HAP-1 (cell line): ENCODE measurements at regions not wholly inside any gene's neighbourhood (a gene's known extent, or its start where the extent isn't known, plus 50 kb on each side); places are given as distances from the start of the nearest gene placed in this dataset.
"Not testable (repeated sequence)": the region's sequence is repeated elsewhere in the genome, so short reads cannot be mapped to it uniquely, and the experiment has no call there.

Source experiments
- DNase-seq, 2 experiments: peaks; one replicate each; pipeline ENCODE4 v3.0.0-alpha.2; 2016 to 2020; ENCODE audit warnings: low spot score in 2 of 2
- H3K27me3 ChIP-seq: fragments of 250-450 bp; sonication (Bioruptor Pico); 2 replicates; pipeline ENCODE4 v1.5.1; 2020; ENCODE audit warnings: low read depth, mild to moderate bottlenecking, moderate library complexity
- H3K36me3 ChIP-seq: fragments of 250-450 bp; sonication (Bioruptor Pico); replicated peaks from 2 replicates; pipeline ENCODE4 v1.5.1; 2020; ENCODE audit warnings: mild to moderate bottlenecking
- H3K4me1 ChIP-seq: fragments of 250-450 bp; sonication (Bioruptor Pico); 2 replicates; pipeline ENCODE4 v1.5.1; 2020; ENCODE audit warnings: mild to moderate bottlenecking
- H3K4me3 ChIP-seq: fragments of 250-450 bp; sonication (Bioruptor Pico); 2 replicates; pipeline ENCODE4 v1.5.1; 2020; ENCODE audit warnings: mild to moderate bottlenecking, moderate library complexity
- H3K9me3 ChIP-seq: fragments of 250-450 bp; sonication (Bioruptor Pico); 2 replicates; pipeline ENCODE4 v1.5.1; 2020; ENCODE audit warnings: mild to moderate bottlenecking, moderate library complexity
- in situ Hi-C: fragments of 300-500 bp; cut with MboI; formaldehyde crosslinking; loops from 3 replicates; pipeline ENCODE4 v1.14.3; 2020; ENCODE audit warnings: low sequenced_read_pairs, inconsistent platforms, mixed read lengths

DNA sequence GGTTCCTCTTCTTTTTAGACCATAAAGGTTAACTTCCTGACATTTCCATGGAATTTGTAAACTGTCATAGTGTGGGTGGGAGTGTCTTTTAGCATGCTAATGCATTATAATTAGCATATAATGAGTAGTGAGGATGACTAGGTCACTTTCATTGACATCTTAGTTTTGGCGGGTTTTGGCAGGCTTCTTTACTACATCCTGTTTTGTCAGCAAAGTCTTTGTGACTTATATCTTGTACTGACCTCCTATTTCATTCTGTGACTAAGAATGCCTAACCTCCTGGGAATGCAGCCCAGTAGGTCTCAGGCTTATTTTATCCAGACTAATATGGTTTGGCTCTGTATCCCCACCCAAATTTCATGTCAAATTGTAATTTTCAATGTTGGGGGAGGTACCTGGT lies 149.6 kb upstream of the SYNCRIP start:
- H3K9me3 ChIP-seq: no peaks in the 10 kb centered on the region
- H3K4me1 ChIP-seq: no peaks in the 10 kb centered on the region
- no peaks in the 10 kb centered on the region for H3K36me3 ChIP-seq
- H3K27me3 ChIP-seq: no peaks in the 10 kb centered on the region
- in situ Hi-C loops: no loop called here
- no peak overlapping the region for H3K4me3 ChIP-seq
- DNase-seq: no peak

DNA sequence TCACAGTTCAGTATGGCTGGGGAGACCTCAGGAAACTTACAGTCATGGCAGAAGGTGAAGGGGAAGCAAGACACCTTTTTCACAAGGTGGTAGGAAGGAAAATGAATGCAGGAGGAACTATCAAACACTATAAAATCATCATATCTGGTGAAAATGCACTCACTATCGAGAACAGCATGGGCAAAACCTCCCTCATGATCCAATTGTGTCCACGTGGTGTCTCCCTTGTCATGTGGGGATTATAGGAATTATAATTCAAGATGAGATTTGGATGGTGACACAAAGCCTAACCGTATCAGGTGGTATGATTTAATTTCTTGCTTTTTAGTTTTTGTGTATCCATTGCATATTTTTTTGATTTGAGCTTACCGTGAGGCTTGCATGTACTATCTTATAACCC lies 133.2 kb upstream of the SYNCRIP start:
- no peaks in the 10 kb centered on the region for H3K36me3 ChIP-seq
- H3K9me3 ChIP-seq: no peaks in the 10 kb centered on the region
- no peak overlapping the region for H3K4me3 ChIP-seq
- in situ Hi-C loops: no loop called here
- peak in 1 of 2 experiments; percentile 2 for DNase-seq
- no peaks in the 10 kb centered on the region for H3K4me1 ChIP-seq
- H3K27me3 ChIP-seq: no peaks in the 10 kb centered on the region

DNA sequence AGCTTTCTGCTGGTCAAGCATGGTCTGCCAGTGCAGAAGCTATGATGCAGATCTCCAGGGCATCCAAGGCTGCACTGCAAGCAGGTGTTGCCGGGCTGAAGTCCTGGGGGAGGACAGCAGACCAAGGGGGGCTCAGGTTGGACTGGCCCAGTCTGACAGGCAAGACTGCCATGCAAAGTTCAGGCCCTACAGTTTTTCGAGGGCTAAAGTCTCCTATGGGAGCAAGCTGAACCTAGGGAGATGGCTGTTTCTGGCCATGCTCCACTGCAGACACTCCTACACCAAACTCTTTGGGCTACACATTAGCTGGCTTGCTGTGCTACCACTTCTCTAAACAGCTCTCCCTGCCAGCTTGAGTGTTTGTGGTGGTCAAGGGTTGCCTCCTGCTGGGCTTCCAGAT lies 130.0 kb upstream of the SYNCRIP start:
- Histone ChIP-seq H3K36me3 (no peaks in the 10 kb centered on the region), H3K27me3 (no peaks in the 10 kb centered on the region; the same call in 1 of the 2 replicates), H3K9me3 (no peaks in the 10 kb centered on the region), H3K4me1 (no peaks in the 10 kb centered on the region), H3K4me3 (no peak overlapping the region)
- in situ Hi-C loops: no loop called here
- DNase-seq: no peak

DNA sequence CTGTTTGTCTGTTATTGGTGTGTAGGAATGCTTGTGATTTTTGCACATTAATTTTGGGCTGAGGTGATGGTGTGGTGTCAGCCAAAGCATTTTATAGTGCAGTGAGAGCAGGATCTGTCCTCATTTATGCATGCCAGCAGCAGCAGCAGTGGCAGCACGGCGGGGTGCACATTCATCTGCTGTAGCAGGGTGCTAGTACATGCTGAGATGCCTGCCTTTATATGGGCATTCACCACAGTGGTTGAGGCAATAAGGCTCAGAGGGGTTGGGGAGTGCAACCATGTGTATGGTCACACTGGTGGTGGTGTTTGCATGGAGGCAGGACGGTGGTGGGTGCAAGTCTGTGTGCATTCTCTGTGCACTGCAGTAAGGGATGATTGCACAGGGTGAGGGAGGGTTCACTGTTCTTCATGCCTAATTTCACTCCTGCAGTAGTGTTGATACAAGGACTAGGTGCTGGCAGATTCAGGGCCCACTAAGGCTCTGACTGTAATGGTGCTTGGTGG lies 129.3 kb upstream of the SYNCRIP start:
- H3K9me3 ChIP-seq: no peaks in the 10 kb centered on the region
- no peaks in the 10 kb centered on the region for H3K4me1 ChIP-seq
- in situ Hi-C loops: no loop called here
- H3K27me3 ChIP-seq: no peaks in the 10 kb centered on the region; the same call in 1 of the 2 replicates
- DNase-seq: no peak
- no peaks in the 10 kb centered on the region for H3K36me3 ChIP-seq
- H3K4me3 ChIP-seq: no peak overlapping the region

DNA sequence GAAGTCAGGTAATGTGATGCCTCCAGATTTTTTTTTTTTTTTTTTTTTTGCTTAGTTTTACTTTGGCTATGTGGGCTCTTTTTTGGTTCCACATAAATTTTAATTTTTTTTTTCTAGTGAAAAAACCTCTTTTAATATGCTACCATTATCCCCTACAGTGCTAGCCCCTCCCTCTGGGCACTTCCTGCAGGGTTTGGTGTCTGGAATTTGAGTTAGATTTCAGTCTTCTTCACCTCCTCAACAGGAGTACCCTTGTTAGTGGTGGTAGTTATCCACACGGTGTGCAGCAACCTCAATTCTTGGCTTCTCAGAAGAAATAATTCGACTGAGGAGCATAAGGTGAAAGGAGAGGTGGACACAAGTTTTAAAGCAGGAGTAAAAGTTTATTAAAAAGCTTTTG lies 128.8 kb upstream of the SYNCRIP start:
- Histone ChIP-seq H3K36me3 (no peaks in the 10 kb centered on the region), H3K27me3 (no peaks in the 10 kb centered on the region; the same call in 1 of the 2 replicates), H3K4me3 (no peak overlapping the region), H3K9me3 (no peaks in the 10 kb centered on the region), H3K4me1 (no peaks in the 10 kb centered on the region)
- in situ Hi-C loops: no loop called here
- no peak for DNase-seq

DNA sequence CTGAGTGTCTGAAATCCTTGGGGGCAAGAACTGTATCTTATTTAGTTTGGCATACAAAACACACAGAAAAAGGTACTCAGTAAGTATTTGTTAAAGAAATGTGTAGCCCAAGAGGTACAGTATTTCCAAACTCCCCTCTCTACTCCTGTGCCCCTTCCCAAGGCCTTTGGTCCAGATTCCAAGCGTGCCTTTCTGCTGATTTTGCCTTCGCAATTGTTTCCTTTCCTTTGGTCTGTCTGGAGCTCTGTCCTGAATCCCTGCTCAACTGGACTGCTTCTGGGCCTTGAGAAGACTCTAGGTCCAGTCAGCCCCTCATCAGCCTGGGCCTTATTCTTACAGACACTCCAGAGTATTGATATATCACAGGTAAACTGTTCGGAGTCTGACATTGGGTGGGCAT lies 122.2 kb upstream of the SYNCRIP start:
- no peak for DNase-seq
- H3K27me3 ChIP-seq: no peaks in the 10 kb centered on the region; the same call in 1 of the 2 replicates
- in situ Hi-C loops: no loop called here
- no peaks in the 10 kb centered on the region for H3K4me1 ChIP-seq
- no peaks in the 10 kb centered on the region for H3K9me3 ChIP-seq
- no peaks in the 10 kb centered on the region for H3K36me3 ChIP-seq
- H3K4me3 ChIP-seq: no peak overlapping the region

DNA sequence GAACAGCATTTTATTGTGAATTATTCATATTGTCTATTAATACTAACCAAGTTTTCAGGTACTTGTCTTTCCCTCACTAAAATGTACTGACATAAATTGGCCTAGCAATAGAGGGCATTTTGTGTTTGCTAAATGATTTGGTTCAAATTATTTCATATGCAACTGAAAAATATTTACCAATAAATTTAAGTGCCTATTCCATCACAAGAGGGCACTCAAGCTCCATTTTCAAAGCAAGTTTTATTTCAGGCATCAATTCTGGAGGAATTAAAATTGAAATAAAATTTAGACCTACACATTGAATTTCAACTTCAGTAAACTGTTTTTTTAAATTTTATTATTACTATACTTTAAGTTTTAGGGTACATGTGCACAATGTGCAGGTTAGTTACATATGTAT lies 114.3 kb upstream of the SYNCRIP start:
- H3K36me3 ChIP-seq: no peaks in the 10 kb centered on the region
- DNase-seq: peak in 1 of 2 experiments; percentile 9
- in situ Hi-C loops: no loop called here

DNA sequence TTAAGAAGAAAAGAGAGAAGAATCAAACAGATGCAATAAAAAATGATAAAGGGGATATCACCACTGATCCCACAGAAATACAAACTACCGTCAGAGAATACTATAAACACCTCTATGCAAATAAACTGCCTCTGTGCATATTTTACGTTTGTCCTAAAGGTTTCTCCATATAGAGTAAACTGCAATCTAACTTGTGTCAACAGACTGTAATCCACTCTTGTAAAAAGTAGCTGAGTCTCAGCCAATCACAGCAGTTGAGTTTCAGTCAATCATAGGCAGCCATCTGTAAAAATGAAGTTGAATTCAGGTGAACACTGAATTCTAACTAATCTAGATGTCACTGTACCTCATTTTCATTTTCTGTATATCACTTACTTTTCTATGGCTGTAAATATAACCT lies 112.2 kb upstream of the SYNCRIP start:
- in situ Hi-C loops: no loop called here
- Histone ChIP-seq H3K36me3 (no peaks in the 10 kb centered on the region), H3K4me3 (no peak overlapping the region), H3K9me3 (no peaks in the 10 kb centered on the region), H3K27me3 (0 out of 2 replicates have a peak, but pooled peaks cover 5% of the 10 kb centered on the region), H3K4me1 (no peaks in the 10 kb centered on the region)
- no peak for DNase-seq

More for the DNA sequence above, 114.3 kb upstream of the SYNCRIP start:
- Histone ChIP-seq H3K27me3 (0 out of 2 replicates have a peak, but pooled peaks cover 5% of the 10 kb centered on the region), H3K4me1 (no peaks in the 10 kb centered on the region), H3K9me3 (no peaks in the 10 kb centered on the region), H3K4me3 (no peak overlapping the region)

DNA sequence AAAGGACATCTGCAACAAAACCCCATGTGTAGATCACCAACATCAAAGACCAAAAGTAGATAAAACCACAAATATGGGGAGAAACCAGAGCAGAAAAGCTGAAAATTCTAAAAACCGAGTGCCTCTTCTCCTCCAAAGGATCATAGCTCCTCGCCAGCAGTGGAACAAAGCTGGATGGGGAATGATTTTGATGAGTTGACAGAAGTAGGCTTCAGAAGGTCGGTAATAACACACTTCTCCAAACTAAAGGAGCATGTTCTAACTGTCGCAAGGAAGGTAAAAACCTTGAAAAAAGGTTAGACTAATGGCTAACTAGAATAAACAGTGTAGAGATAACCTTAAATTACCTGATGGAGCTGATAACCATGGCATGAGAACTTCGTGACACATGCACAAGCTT lies 109.9 kb upstream of the SYNCRIP start:
- in situ Hi-C loops: no loop called here
- H3K4me3 ChIP-seq: no peak overlapping the region
- H3K9me3 ChIP-seq: no peaks in the 10 kb centered on the region
- DNase-seq: no peak
- 0 out of 2 replicates have a peak, but pooled peaks cover 5% of the 10 kb centered on the region for H3K27me3 ChIP-seq
- no peaks in the 10 kb centered on the region for H3K36me3 ChIP-seq
- no peaks in the 10 kb centered on the region for H3K4me1 ChIP-seq

DNA sequence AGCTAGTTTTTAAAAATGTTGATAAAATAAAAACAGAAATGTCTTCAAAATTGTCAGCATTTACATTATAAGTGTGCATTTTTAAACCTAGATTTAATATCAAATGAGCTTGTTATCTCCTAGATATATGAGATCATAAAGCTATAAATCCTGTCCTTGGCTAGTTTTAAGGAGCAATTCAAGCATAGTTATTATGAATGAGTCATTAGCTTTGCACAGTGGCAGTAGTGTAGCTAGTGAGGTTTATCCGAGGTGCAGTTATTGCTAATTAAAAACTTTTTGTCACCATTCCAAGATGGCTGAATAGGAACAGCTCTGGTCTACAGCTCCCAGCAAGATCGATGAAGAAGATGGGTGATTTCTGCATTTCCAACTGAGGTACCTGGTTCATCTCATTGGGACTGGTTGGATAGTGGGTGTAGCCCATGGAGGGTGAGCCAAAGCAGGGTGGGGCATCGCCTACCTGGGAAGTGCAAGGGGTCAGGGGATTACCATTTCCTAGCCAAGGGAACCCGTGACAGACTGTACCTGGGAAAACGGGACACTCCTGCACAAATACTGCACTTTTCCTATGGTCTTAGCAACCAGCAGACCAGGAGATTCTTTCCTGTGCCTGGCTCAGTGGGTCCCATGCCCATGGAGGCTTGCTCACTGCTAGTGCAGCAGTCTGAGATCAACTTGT lies 108.8 kb upstream of the SYNCRIP start:
- no peak overlapping the region for H3K4me3 ChIP-seq
- DNase-seq: no peak
- no peaks in the 10 kb centered on the region for H3K4me1 ChIP-seq
- in situ Hi-C loops: no loop called here
- H3K36me3 ChIP-seq: no peaks in the 10 kb centered on the region
- H3K9me3 ChIP-seq: no peaks in the 10 kb centered on the region
- 0 out of 2 replicates have a peak, but pooled peaks cover 7% of the 10 kb centered on the region for H3K27me3 ChIP-seq

DNA sequence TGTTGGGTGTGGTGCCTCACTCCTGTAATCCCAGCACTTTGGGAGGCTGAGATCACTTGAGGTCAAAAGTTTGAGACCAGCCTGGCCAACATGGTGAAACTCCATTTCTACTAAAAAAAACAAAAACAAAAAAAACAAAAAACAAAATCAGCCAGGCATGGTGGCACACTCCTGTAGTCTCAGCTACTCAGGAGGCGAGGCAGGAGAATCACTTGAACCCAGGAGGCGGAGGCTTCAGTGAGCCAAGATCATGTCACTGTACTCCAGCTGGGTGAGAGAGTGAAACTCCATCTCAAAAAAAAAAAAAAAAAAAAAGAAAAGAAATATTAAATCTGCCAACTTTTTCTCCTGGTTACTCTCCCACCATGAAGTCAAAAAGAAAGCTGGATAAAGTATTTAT lies 107.5 kb upstream of the SYNCRIP start:
- H3K4me1 ChIP-seq, H3K27me3 ChIP-seq, H3K36me3 ChIP-seq, in situ Hi-C loops, H3K9me3 ChIP-seq, H3K4me3 ChIP-seq, DNase-seq: not testable (repeated sequence)

DNA sequence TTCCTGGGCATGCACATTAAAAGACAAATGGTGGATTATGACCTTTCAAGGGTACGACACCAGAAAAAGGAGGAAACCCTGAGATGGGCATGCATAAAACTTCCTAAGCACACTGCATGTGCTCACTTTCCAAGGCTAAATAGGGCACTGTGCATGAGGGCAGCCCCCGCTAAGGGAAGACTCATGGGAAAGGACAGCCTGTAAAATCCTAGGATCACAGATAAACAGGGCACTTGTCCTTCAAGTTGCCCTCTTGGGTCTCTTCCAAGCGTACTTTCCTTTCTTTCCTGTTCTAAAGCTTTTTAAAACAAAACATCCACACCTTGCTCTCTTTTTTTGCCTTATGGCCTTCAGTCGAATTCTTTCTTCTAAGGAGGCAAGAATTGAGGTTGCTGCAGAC lies 106.5 kb upstream of the SYNCRIP start:
- in situ Hi-C loops: no loop called here
- Histone ChIP-seq H3K27me3 (0 out of 2 replicates have a peak, but pooled peaks cover 3% of the 10 kb centered on the region), H3K4me3 (no peak overlapping the region), H3K9me3 (no peaks in the 10 kb centered on the region), H3K36me3 (no peaks in the 10 kb centered on the region), H3K4me1 (no peaks in the 10 kb centered on the region)
- DNase-seq: no peak

DNA sequence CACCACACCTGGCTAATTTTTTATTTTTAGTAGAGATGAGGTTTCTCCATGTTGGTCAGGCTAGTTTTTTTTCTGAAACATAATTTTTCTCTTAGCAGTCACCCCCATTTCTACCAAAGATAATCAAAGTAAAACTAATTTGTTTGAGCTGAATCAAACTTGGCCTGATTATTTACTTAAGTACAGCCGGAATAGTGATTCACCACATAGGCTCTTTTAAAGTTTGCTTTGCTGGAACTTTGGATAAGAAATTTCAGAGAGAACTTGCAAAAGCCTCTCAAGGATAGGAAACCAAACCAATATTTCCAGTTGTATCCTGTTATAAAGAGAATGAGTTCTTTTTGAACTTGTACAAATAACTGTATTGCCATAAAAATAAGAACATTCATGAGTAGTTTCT lies 105.0 kb upstream of the SYNCRIP start:
- no peak for DNase-seq
- Histone ChIP-seq H3K4me1 (no peaks in the 10 kb centered on the region), H3K9me3 (no peaks in the 10 kb centered on the region), H3K4me3 (no peak overlapping the region), H3K36me3 (no peaks in the 10 kb centered on the region), H3K27me3 (0 out of 2 replicates have a peak, but pooled peaks cover 3% of the 10 kb centered on the region)
- in situ Hi-C loops: no loop called here

DNA sequence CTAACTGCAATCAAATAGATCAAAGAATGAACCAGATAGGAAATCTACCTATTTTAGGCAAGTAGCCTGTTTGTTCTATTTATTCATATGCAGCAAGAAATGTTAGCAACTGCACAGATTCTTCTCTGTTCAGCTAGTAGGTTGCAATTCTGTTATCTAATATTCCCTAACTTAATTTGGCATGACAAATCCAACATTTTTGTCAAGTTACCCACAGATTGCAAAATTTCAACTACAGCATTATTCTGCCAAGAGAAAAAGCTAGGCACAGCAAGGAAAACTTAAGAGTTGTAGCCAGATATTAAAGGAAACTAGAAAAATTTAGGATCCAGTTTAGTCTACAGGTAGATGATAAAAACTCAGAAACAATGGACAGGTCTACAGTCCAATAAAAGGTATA lies 104.4 kb upstream of the SYNCRIP start:
- in situ Hi-C loops: no loop called here
- no peak overlapping the region for H3K4me3 ChIP-seq
- no peaks in the 10 kb centered on the region for H3K9me3 ChIP-seq
- H3K27me3 ChIP-seq: 0 out of 2 replicates have a peak, but pooled peaks cover 3% of the 10 kb centered on the region
- DNase-seq: no peak
- H3K4me1 ChIP-seq: no peaks in the 10 kb centered on the region
- H3K36me3 ChIP-seq: no peaks in the 10 kb centered on the region
